Thyroid gland (tissue), 4 donors: ENCODE measurements at regions not wholly inside any gene's neighbourhood (a gene's known extent, or its start where the extent isn't known, plus 50 kb on each side); places are given as distances from the start of the nearest gene placed in this dataset.

ENCODE experiments used
- DNase-seq, 2 donors: peaks; one replicate each; pipeline ENCODE4 v3.0.0-alpha.2; 2019
- H3K27ac ChIP-seq, 3 donors: fragments of 200-600 bp; sonication (generic); 1 replicate in 2 of 3; 2 replicates in 1 of 3; pipeline ENCODE4 v1.5.1; 2016 to 2019; ENCODE audit warnings: mild to moderate bottlenecking in 1 of 3, moderate library complexity in 1 of 3
- H3K27me3 ChIP-seq: fragments of 200-600 bp; sonication (generic); one replicate; pipeline ENCODE4 v1.5.1; 2019
- H3K36me3 ChIP-seq, 2 donors: fragments of 200-600 bp; sonication (generic); one replicate each; pipeline ENCODE4 v1.5.1; 2016 to 2019
- H3K4me1 ChIP-seq, 2 donors: fragments of 200-600 bp; sonication (generic); one replicate each; pipeline ENCODE4 v1.5.1; 2017 to 2019
- H3K4me3 ChIP-seq, 3 donors: fragments of 200-600 bp; sonication (generic); replicated peaks in 1 of 3; 1 replicate in 2 of 3; 2 replicates in 1 of 3; pipeline ENCODE4 v1.5.1; 2016; ENCODE audit warnings: mild to moderate bottlenecking in 1 of 3
- H3K9me3 ChIP-seq: fragments of 200-600 bp; sonication (generic); one replicate; pipeline ENCODE4 v1.5.1; 2017
- CTCF ChIP-seq, 6 experiments: fragments of 200-600 bp in 3 of 6; fragments of 450-650 bp in 3 of 6; sonication (generic) in 3 of 6; IDR thresholded peaks; one replicate each; pipeline ENCODE4 v1.5.1; 2016 to 2019; ENCODE audit warnings: antibody characterized with exemption in 6 of 6, mild to moderate bottlenecking in 2 of 6, inconsistent platforms in 1 of 6, moderate library complexity in 1 of 6
- POLR2A ChIP-seq, 2 donors: fragments of 450-650 bp; IDR thresholded peaks; one replicate each; pipeline ENCODE4 v1.6.1; 2017; ENCODE audit warnings: antibody characterized with exemption in 2 of 2, mild to moderate bottlenecking in 2 of 2, moderate library complexity in 1 of 2
- WGBS, 2 donors: methylation state at CpG; one replicate each; pipeline ENCODE4 v1.1.5; 2017; 5-methylcytosine and 5-hydroxymethylcytosine counted together
- intact Hi-C: fragments of 100-400 bp; cut with DNase I; formaldehyde crosslinking; loops from one replicate; pipeline ENCODE4 v1.15.1; 2023

- no peaks in the 10 kb centered on the region for H3K4me1 ChIP-seq
- intact Hi-C loops: no loop called here
- H3K9me3 ChIP-seq: no peaks in the 10 kb centered on the region
- no peaks in the 10 kb centered on the region for H3K27me3 ChIP-seq
- no peak overlapping the region for H3K4me3 ChIP-seq
- TF ChIP-seq CTCF (IDR thresholded peaks at IDR 0.05) (no peak), POLR2A (IDR thresholded peaks at IDR 0.05) (no peak)
- no peak overlapping the region for H3K27ac ChIP-seq
- no peaks in the 10 kb centered on the region for H3K36me3 ChIP-seq
- 86 to 89% methylated on average over 2 of the region's 2 CpGs for WGBS, 2 donors
- DNase-seq: no peak
Measured at GRCh38 chr4:20176881-20177280, 74.8 kb upstream of the SLIT2 start.

GRCh38 chr4:20172070-20172760 lies 79.5 kb upstream of the SLIT2 start:
- 86 to 90% methylated on average over 1 of the region's 1 CpG for WGBS, 2 donors
- TF ChIP-seq CTCF (IDR thresholded peaks at IDR 0.05) (no peak), POLR2A (IDR thresholded peaks at IDR 0.05) (no peak)
- DNase-seq: no peak
- H3K27me3 ChIP-seq: no peaks in the 10 kb centered on the region
- no peak overlapping the region for H3K4me3 ChIP-seq
- intact Hi-C loops: no loop called here
- no peaks in the 10 kb centered on the region for H3K4me1 ChIP-seq
- no peak overlapping the region for H3K27ac ChIP-seq
- no peaks in the 10 kb centered on the region for H3K9me3 ChIP-seq
- H3K36me3 ChIP-seq: no peaks in the 10 kb centered on the region

GRCh38 chr4:20166544-20166943 lies 85.2 kb upstream of the SLIT2 start:
- H3K4me1 ChIP-seq: no peaks in the 10 kb centered on the region
- 61 to 94% methylated on average over 3 of the region's 3 CpGs for WGBS, 2 donors
- no peaks in the 10 kb centered on the region for H3K27me3 ChIP-seq
- TF ChIP-seq POLR2A (IDR thresholded peaks at IDR 0.05): no peak
- TF ChIP-seq CTCF (IDR thresholded peaks at IDR 0.05): no peak
- H3K36me3 ChIP-seq: no peaks in the 10 kb centered on the region
- no peaks in the 10 kb centered on the region for H3K9me3 ChIP-seq
- no peak for DNase-seq
- no peak overlapping the region for H3K27ac ChIP-seq
- intact Hi-C loops: no loop called here
- no peak overlapping the region for H3K4me3 ChIP-seq

GRCh38 chr4:20159516-20159915 lies 92.2 kb upstream of the SLIT2 start:
- no peaks in the 10 kb centered on the region for H3K9me3 ChIP-seq
- DNase-seq: no peak
- no peak overlapping the region for H3K4me3 ChIP-seq
- no peaks in the 10 kb centered on the region for H3K27me3 ChIP-seq
- TF ChIP-seq POLR2A (IDR thresholded peaks at IDR 0.05): no peak
- no peak for TF ChIP-seq CTCF (IDR thresholded peaks at IDR 0.05)
- no peaks in the 10 kb centered on the region for H3K36me3 ChIP-seq
- WGBS, 2 donors: 88 to 93% methylated on average over 2 of the region's 2 CpGs
- H3K27ac ChIP-seq: no peak overlapping the region
- intact Hi-C loops: no loop called here
- no peaks in the 10 kb centered on the region for H3K4me1 ChIP-seq

GRCh38 chr4:20158195-20158594 lies 93.5 kb upstream of the SLIT2 start:
- intact Hi-C loops: no loop called here
- Histone ChIP-seq H3K36me3 (no peaks in the 10 kb centered on the region), H3K27me3 (no peaks in the 10 kb centered on the region), H3K27ac (no peak overlapping the region), H3K4me3 (no peak overlapping the region), H3K9me3 (no peaks in the 10 kb centered on the region), H3K4me1 (no peaks in the 10 kb centered on the region)
- 90 to 94% methylated on average over 2 of the region's 2 CpGs for WGBS, 2 donors
- no peak for TF ChIP-seq CTCF (IDR thresholded peaks at IDR 0.05)
- TF ChIP-seq POLR2A (IDR thresholded peaks at IDR 0.05): no peak
- DNase-seq: no peak
